HepG2 (cell line): ENCODE measurements at regions not wholly inside any gene's neighbourhood (a gene's known extent, or its start where the extent isn't known, plus 50 kb on each side); places are given as distances from the start of the nearest gene placed in this dataset.

Experiments
- PHB2 ChIP-seq: fragments of 450-650 bp; IDR thresholded peaks from 2 replicates; pipeline ENCODE4 v1.6.1; 2018; ENCODE audit not compliant: partially characterized antibody
- STAT5B ChIP-seq: sonication (generic); formaldehyde crosslinking; IDR thresholded peaks from 2 replicates; pipeline ENCODE4 v1.4.0; 2020; ENCODE audit warnings: missing genetic modification reagents
- THRA ChIP-seq: sonication (generic); formaldehyde crosslinking; IDR thresholded peaks from 2 replicates; pipeline ENCODE4 v1.4.0; 2020; ENCODE audit warnings: missing genetic modification reagents, borderline replicate concordance
- ZBTB37 ChIP-seq: sonication (generic); formaldehyde crosslinking; IDR thresholded peaks from 2 replicates; pipeline ENCODE4 v1.4.0; 2020; ENCODE audit warnings: mild to moderate bottlenecking, missing genetic modification reagents
- ZNF362 ChIP-seq: sonication (generic); formaldehyde crosslinking; IDR thresholded peaks from 2 replicates; pipeline ENCODE4 v1.4.0; 2020; ENCODE audit warnings: missing genetic modification reagents, mild to moderate bottlenecking, borderline replicate concordance
- ZNF710 ChIP-seq: sonication (generic); formaldehyde crosslinking; IDR thresholded peaks from 2 replicates; pipeline ENCODE4 v1.5.0; 2020; ENCODE audit warnings: mild to moderate bottlenecking, missing genetic modification reagents, borderline replicate concordance
- TF ChIP-seq, protein P1 (sequence below): sonication (generic); formaldehyde crosslinking; IDR thresholded peaks from 2 replicates; pipeline ENCODE4 v1.8.1; 2023; ENCODE audit warnings: mild to moderate bottlenecking, missing genetic modification reagents

DNA sequence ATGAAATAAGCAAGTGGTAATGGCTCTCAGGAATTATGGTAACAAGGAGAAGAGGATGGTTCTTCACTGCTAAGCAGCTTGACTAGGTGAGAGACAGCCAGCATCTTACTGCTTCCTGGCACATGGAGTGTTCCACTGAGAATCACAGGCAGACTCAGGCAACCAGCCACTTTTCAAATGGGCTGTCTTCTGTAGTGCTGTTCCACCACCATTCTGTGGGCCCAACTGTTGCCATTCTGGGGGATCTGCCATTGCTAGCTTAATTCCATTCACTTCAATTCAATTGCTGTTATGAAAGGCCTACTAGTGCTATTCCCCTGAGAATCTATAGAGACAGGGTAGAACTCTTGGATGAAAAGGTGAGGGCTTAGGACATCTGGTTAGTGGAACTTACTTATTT, 341.9 kb downstream of the KCNRG start (continued):
- no peak for TF ChIP-seq PHB2
- TF ChIP-seq THRA (CRISPR knock-in tag): no peak
- no peak for TF ChIP-seq ZNF710
- no peak for TF ChIP-seq ZBTB37 (CRISPR knock-in tag)
- TF ChIP-seq, protein P1, sequence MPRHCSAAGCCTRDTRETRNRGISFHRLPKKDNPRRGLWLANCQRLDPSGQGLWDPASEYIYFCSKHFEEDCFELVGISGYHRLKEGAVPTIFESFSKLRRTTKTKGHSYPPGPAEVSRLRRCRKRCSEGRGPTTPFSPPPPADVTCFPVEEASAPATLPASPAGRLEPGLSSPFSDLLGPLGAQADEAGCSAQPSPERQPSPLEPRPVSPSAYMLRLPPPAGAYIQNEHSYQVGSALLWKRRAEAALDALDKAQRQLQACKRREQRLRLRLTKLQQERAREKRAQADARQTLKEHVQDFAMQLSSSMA: no peak
- no peak for TF ChIP-seq STAT5B
- TF ChIP-seq ZNF362 (CRISPR knock-in tag): no peak
